ENCODE measurements at regions not wholly inside any gene's neighbourhood (a gene's known extent, or its start where the extent isn't known, plus 50 kb on each side); places are given as distances from the start of the nearest gene placed in this dataset.
"Not testable (repeated sequence)": the region's sequence is repeated elsewhere in the genome, so short reads cannot be mapped to it uniquely, and the experiment has no call there.

DNA sequence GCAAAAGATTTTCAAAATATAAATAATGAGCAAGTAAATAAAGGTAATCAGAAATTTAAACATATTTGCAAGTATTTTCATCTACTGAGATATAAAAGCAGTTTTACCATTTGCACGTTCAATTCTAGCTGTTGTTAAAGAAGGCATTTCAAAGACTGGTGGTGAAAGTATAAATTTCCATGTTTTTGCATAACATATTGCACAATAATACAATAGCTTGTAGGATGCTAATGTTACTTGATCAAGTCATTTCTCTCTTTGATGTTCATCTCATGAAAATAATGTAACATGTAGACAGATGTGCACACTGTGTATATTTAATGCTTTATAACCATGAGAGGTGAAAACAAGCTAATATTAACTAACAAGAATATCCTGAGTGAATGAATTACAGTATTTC lies 651.9 kb downstream of the CDH9 start:
- no peak for DNase-seq

DNA sequence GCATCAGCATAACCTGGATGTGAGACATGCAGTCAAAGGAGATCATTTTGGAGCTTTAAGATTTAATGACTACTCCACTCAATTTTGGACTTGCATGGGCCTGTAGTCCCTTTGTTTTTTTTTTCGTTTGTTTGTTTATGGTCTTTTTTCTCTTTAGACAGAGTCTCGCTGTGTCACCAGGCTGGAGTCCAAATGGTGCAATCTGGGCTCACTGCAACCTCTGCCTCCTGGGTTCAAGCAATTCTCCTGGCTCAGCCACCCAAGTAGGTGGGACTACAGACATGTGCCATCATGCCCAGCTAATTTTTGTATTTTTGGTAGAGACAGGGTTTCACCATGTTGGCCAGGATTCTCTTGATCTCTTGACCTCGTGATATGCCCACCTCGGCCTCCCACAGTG lies 673.8 kb downstream of the CDH9 start:
- not testable (repeated sequence) for DNase-seq

DNA sequence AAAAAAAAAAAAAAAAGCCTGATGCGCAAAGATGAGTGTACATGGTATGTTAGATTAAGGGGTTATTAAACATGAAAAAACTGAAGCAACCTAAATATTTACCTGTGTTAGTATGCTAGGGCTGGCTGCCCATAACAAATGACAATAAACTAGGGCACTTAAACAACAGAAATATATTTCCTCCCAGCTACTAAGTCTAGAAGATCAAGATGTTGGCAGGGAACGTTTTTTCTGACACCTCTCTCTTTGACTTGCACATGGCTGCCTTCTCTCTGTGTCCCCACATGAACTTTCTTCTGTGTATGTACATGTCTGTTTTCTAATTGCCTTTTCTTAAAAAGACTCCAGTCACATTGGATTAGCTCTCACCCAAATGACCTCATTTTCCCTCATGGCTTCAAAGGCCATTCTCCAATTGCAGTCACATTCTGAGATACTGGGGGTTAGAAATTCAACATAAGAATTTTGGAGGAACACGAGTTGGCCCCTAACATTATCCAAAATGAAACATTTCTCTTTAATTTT lies 694.5 kb downstream of the CDH9 start:
- no peak for DNase-seq

DNA sequence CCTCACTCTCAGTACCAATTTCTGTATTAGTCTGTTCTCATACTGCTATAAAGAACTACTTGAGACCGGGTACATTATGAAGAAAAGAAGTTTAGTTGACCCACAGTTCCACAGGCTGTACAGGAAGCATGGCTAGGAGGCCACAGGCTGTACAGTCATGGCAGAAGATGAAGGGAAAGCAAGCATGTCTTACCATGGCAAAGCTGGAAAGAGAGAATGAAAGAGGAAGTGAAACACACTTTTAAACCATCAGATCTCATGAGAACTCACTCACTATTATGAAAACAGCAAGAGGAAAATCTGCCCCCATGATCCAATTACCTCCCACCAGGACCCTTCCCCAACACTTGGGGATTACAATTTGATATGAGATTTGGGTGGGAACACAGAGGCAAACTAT lies 698.8 kb downstream of the CDH9 start:
- DNase-seq, result peak; percentile 91

DNA sequence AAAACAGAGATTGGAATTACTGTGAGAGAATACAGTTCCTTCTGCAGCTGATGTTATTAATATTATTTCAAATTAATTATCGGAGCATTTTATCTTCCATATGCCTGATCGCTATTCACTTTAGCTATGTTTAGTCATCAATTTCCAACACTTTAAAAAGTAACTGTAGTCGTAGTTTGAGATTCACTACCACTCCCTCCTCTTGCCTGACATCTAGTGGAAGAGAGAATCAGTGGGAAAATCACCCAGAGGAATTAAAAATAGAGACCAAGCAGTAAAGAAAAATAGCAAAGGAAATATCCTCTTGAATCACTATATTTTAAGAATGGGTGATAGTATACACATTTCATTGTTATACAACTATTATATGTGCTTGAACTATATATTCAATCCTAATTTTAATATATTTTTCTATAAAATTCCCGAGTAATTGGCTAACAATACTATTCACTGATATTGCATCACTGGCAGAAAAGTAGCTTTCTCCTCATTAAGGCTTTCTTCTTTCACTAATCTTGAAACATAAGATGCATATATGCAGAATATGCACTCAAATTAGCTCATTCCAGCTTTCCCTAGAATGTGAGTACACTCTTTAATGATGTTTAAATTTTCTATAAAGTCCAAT lies 708.7 kb downstream of the CDH9 start:
- peak; percentile 33 for DNase-seq

DNA sequence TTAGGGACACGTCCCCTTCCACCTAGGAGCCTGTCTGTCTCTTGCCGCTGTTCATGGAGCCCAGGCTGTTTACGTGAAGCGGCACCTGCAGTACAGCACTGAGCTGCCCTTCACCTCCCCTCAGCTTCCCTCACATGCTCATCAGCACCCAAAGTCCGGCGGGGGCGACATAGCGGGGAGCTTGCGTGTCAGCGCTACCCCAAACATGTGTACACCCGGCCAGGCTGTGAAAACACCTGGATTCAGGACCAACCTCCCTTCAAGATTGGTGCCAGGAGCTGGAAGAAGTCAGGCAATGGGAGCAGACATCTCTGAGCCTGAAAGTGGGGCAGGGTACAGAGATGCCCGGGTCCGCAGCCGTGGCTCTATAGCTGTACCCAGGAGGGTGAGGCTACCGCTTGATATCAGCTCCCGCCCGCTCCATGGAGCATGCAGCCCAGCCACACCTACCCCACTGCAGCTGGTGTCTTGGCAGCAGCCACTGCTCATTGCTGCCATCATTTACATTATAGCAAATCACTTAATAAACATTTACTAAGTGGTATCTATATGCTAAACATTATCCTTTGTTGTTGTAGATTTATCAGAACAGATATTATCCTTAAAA lies 712.1 kb downstream of the CDH9 start:
- DNase-seq, result no peak

DNA sequence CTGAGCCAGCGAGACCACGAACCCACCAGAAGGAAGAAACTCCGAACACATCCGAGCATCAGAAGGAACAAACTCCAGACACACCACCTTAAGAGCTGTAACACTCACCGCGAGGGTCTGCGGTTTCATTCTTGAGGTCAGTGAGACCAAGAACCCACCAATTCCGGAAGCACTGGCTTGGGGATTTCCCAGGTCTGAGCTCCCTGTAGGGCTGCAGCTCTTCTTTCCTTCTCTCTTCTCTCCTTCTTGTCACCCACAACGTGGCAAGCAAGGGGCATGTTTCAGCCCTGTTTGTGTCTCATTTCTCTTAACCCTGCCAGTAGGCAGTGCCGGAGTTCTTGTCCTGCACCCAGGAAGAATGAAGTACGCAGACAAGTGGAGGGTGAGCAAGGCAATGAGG lies 713.0 kb downstream of the CDH9 start:
- DNase-seq, result not testable (repeated sequence)

DNA sequence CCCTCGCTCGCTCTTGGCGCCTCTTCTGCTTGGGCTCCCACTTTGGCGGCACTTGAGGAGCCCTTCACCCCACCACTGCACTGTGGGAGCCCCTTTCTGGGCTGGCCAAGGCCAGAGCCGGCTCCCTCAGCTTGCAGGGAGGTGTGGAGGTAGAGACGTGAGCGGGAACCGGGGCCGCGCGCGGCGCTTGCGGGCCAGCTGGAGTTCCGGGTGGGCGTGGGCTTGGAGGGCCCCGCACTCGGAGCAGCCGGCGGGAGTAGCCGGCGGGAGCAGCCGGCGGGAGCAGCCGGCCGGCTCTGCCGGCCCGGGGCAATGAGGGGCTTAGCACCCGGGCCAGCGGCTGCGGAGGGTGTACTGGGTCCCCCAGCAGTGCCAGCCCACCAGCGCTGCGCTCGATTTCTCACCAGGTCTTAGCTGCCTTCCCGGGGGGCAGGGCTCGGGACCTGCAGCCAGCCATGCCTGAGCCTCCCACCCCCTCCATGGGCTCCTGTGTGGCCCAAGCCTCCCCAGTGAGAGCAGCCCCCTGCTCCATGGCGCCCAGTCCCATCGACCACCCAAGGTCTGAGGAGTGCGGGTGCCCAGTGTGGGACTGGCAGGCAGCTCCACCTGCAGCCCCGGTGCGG lies 714.0 kb downstream of the CDH9 start:
- not testable (repeated sequence) for DNase-seq

DNA sequence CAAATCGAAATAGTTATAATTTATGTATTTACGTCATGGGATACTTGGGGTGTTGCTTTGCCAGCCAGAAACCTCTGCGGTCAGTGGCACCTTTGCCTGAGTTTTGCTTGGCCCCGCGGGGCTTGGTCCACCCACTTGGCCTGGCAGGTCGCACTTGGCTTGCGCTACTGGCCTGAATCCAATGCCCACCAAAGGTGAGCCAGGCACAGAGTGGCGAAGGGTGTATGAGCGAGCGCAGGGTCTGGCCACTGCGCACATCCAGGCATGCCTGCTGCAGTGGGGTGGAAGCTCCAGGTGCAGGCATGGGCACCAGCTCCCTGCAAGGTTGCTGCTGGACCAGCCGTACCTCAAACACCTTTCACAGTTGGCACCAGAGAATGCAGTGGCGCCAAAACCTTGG lies 714.6 kb downstream of the CDH9 start:
- DNase-seq, result no peak

DNA sequence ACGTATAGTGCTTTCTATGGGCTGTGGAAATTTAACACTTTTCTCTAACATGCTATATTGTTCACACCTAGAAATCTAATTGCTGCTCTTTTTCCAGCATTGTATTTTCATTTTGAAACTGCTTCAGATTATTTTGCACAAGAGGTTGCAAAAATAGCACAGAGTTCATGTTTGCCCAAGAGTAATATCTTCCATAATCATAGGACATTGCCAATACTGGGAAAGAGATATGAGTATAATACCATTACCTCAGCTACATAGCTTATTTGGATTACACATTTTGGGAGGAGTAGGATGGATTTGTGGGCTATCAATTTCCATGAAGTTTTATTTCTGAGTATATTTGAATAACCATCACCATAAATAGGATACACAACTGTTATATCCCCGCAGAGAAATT lies 717.1 kb downstream of the CDH9 start:
- DNase-seq, result no peak

DNA sequence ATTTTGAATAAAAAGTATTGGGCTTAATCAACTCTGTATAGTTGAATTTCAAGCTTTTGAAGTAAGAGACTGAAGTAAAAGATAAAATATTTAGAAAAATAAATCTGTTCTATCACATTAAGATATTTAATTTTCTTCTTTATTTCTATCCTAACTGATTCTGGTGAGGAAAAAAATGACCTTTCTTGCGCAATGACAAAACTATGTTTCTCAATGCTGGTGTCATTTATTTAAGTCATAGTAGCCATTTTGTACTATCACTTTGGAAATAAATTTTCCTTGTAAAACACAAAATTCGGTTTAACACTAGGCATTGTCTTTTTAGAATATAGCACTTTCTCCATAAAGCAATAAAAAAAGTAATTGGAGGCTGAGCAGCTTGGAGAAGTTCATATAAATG lies 728.0 kb downstream of the CDH9 start:
- DNase-seq, result peak; percentile 70

DNA sequence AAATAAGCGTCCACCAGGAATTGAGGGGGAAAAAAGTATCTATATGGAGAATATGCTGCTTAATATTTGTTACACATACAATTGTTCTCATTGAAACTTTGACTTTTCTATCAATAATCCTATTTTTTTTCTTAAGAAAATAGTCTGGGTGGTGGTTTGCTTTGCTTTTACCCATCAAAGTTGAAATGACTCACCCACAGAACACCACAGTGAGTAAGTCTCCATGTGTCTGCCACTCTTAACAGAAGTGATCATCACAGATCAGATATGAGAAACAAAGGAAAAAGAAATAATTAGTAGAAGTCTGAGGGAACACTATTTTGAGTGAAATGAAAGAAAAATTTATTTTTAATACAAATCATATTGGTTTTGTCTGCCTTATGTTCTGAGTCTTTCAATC lies 742.8 kb downstream of the CDH9 start:
- DNase-seq, result no peak

DNA sequence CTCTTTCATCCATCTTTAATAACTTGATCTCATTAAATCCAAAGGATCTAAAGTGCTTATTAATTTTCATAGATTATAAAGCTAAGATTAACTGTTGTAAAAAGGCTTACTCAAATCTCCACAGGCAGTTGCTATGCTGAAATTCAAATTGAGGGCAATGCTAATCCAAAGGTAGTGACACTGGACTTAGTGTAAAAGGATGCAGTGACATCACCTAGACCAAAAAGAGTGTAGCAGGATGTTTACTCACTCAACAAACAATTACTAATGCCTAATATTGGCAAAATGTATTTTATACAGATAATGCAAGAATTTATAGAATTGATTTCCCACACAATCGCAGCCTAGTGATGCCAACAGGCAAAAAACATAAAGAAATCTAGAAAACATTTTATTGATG lies 756.2 kb downstream of the CDH9 start:
- no peak for DNase-seq

DNA sequence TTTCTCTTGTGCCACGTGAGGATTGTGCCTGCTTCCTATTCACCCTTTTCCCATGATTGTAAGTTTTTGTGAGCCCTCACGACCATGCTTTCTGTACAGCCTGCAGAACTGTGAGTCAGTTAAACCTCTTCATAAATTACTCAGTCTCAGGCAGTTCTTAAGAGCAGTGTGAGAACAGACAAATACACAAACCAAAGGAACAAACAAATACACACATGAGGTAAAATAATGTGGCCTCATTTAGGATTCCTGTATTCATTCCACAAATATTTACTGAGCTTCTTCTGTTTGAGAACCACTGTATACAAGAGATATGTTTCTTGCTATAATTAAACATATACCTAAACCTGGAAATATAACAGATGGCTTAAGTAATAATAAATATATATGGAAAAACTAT lies 760.3 kb downstream of the CDH9 start:
- DNase-seq, result no peak

DNA sequence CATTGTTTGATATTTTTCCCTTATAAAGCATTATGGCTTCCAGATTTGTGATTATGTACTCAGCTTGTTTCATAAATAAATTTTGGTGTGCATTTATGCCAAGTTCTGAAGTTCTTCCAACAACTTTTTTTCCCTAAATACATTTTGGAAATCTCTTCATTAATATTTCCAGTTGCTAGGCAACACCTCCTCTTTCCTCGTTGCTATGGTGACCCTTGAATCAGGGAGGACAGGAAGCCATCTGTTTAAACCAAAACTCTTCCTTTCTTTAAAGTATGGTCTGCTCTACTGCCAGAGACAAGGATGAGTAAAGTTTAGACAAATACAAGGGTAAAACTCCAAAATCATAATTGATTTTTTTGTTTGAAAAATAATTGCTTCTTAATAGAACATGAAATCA lies 779.3 kb downstream of the CDH9 start:
- DNase-seq, result no peak

DNA sequence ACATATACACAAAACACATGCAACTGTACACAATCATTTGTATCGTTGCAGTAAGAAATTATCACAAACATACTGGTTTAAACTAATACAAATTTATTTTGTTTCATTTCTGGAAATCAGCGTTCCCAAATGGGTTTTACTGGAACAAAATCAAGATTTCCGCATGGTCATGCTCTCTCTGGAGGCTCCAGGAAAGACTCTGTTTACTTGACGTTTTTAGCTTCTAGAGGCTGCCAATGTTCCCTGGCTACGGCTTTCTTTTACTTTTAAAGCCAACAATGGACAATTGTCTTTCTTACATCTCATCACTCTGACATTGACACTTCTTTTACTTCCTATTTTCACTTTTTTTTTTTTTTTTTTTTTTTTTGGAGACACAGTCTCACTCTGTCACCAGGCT lies 793.1 kb downstream of the CDH9 start:
- no peak for DNase-seq

DNA sequence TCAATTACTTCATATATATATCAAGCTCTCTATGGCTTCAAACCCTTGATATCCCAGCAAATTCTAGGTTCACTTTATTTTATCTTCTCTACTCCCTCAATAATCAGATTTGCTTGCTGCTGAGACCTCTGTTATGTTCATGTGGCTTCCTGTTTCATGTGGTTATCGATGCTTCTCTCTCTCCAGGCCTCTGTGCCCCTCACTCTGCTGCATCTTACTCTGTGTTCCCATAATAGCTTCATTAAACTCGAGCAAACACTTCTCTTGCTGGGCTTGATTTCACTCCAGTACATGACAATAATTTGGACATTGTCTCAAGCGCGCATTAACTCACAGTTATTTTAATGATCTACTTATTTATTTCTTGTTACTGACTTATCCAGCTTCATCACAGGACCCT lies 798.8 kb downstream of the CDH9 start:
- DNase-seq, result peak; percentile 16

DNA sequence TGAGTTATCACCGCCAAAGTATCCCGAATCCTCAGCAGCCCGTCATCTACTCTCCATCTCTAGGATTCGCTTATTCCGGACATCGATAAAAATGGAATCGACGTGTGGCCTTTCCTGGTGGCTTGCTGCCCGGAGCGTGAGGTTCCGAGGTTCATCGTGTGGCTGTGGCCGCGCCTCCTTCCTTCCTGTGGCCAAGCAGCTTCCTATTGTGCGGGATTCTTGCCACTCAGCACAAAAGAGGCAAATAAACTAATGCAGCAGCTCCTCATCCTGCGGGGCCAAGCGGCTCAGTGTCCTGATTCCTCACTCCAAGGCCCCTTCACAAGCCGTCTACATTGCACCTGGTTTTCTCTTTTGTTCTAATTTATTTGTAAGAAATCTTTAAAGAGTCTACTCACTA lies 800.9 kb downstream of the CDH9 start:
- no peak for DNase-seq

DNA sequence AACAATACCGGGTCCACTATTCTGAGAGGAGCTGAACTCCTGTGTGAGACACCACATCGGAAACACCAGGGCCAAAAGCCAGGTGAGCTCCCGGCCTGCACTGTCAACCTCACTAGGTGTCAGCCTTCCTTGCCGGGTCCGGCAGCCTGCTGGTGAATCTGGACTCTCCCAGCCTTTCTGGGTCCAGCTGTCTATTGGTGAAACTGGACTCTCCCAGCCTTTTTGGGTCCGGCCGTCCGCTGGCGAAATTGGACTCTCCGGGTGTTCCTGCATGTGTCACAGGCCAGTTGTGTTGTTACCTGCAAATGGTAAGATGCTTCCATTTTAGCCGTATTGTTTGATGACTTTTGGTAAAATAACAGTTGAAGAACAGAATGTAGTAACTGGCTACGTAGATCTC lies 801.5 kb downstream of the CDH9 start:
- no peak for DNase-seq

DNA sequence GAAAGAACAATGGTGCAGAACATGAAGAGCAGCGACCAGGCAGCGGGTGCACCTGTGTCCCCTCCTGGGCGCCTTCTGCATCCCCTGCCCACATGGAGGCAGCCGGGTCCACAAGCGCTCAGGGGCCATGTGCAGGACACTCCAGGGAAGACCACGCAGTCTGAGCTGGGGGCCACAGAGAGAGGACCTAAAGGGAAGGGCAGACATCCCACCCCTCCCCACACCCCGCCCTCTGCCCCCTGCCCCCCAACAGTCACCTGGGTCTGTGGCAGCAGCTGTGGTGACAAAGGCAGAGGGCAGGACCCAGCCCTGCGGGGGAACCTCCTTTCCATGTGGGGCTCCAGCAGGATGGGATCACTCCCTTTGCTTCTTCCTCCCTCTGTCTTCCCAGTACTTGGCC lies 805.7 kb downstream of the CDH9 start:
- no peak for DNase-seq

DNA sequence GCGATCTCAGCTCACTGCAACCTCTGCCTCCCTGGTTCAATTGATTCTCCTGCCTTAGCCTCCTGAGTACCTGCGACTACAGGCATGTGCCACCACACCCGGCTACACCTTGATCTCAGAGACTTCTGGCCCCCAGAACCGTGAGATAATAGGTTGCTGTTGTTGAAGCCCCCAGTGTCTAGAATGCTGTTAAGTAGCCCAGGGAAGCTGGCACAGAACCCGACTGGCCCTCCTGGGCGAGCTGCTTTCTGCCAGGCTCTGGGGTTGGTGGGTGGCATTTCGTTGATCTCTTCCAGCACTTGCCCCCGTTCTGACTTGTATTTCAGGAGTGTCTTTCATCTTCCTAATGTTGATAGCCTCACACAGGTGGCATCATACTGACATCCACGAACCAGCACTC lies 807.1 kb downstream of the CDH9 start:
- DNase-seq, result no peak

DNA sequence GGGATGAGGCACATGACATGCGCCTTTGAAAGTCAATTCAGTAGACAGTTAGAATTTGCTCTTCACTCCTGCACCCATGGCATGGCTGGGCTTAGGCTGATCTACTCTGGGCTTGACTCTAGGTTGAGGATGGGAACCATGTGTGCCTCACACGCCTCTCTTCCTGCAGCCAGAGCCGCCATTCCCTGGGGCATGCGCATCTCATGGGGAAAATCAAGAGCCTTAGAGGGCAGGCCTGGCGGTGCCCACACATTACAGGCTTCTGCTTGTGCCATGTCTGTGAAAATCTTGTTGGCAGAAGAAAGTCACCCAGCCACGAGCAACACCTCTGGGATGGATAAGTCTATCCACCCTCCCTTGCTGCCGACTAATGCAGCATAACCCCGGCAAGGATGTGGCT lies 808.5 kb downstream of the CDH9 start:
- no peak for DNase-seq

DNA sequence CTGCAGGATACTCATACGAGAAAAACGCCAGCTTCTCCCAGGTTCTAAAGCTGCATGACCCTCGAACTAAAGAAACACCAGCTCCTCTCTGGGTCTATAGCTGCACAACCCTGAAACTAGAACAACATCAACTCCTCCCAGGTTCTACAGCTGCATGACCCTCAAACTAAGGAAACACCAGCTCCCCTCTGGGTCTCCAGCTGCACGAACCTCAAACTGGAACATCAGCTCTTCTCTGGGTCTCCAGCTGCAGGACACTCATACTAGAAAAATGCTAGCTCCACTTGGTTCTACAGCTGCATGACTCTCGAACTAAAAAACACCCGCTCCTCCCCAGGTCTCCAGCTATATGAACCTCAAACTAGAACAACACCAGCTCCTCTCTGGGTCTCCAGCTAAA lies 811.1 kb downstream of the CDH9 start:
- DNase-seq, result no peak

DNA sequence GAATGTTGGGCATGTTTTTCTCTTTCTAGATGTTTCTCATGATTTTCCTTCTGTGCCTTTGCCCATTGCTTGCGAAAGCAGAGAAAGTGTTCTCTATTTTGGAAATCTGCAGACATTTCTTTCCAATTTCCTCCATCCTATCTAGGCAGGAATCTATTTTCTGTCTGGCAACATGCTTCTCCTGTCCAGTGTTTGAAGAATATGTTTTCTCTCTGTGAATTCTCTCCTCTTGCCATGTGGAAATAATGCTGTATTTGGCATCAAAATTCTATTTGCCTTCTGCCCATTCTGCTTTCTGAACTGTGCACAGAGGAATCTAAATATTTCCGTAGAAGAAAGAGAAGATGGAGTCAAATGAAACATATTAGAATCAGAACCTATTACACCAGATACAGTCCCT lies 833.3 kb downstream of the CDH9 start:
- DNase-seq, result no peak

DNA sequence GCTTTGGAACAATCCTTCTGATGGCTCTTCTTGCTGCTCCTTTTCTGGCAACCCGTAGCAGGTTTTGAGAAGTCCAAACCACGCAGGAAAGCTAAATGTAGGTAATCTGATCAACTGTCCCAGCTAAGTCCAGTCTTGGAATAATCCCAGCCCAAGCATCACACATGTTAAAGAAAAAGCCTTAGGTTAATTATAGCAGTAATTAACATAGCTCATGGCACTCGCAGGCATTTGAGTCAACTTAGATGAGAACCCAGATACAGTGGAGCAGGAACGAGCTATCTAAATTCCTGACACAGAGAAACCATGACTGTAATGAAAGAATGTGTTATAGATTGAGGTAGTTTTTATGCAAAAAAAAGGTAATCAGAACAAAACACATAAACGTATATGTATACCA lies 844.8 kb downstream of the CDH9 start:
- no peak for DNase-seq
